H9 (cell line): ENCODE measurements at regions not wholly inside any gene's neighbourhood (a gene's known extent, or its start where the extent isn't known, plus 50 kb on each side); places are given as distances from the start of the nearest gene placed in this dataset.

Source experiments
- DNase-seq: peaks from one replicate; pipeline ENCODE4 v3.0.0-alpha.2; 2017
- H2AFZ ChIP-seq: one replicate; pipeline ENCODE4 v1.6.1; 2013; ENCODE audit warnings: mild to moderate bottlenecking, low read length, control low read depth, moderate library complexity
- H2AK5ac ChIP-seq: 2 replicates; pipeline ENCODE4 v1.6.1; 2013; ENCODE audit warnings: low read length, control low read depth, mixed read lengths; ENCODE audit not compliant: insufficient read length
- H2BK120ac ChIP-seq: one replicate; pipeline ENCODE4 v1.6.1; 2013; ENCODE audit warnings: low read depth, mild to moderate bottlenecking, low read length, control low read depth, inconsistent platforms; ENCODE audit not compliant: poor library complexity, severe bottlenecking
- H2BK12ac ChIP-seq: 2 replicates; pipeline ENCODE4 v1.6.1; 2013; ENCODE audit warnings: low read length, control low read depth, mixed read lengths, low read depth; ENCODE audit not compliant: insufficient read length
- H2BK15ac ChIP-seq: 2 replicates; pipeline ENCODE4 v1.6.1; 2013; ENCODE audit warnings: low read depth, low read length, control low read depth
- H2BK20ac ChIP-seq: one replicate; pipeline ENCODE4 v1.6.1; 2013; ENCODE audit warnings: low read depth, mild to moderate bottlenecking, low read length, control low read depth, inconsistent platforms; ENCODE audit not compliant: poor library complexity, severe bottlenecking
- H2BK5ac ChIP-seq: 2 replicates; pipeline ENCODE4 v1.6.1; 2013; ENCODE audit warnings: low read length, control low read depth, mixed read lengths; ENCODE audit not compliant: insufficient read length
- H3K14ac ChIP-seq: 2 replicates; pipeline ENCODE4 v1.6.1; 2013; ENCODE audit warnings: low read length, control low read depth; ENCODE audit not compliant: insufficient read depth
- H3K18ac ChIP-seq: 2 replicates; pipeline ENCODE4 v1.6.1; 2013; ENCODE audit warnings: low read depth, mild to moderate bottlenecking, mixed read lengths, low read length, control low read depth; ENCODE audit not compliant: insufficient read length
- H3K23ac ChIP-seq: 2 replicates; pipeline ENCODE4 v1.6.1; 2013; ENCODE audit warnings: low read length, control low read depth, mixed read lengths, low read depth; ENCODE audit not compliant: insufficient read length
- H3K23me2 ChIP-seq: 2 replicates; pipeline ENCODE4 v1.6.1; 2013; ENCODE audit warnings: low read depth, mild to moderate bottlenecking, mixed read lengths, low read length, control low read depth; ENCODE audit not compliant: insufficient read length, poor library complexity, severe bottlenecking
- H3K27ac ChIP-seq: 2 replicates; pipeline ENCODE4 v1.5.1; 2013; ENCODE audit warnings: low read length, control low read depth, mixed read lengths, low read depth; ENCODE audit not compliant: insufficient read length
- H3K27me3 ChIP-seq: 2 replicates; pipeline ENCODE4 v1.6.1; 2013; ENCODE audit warnings: low read length, control low read depth, inconsistent platforms; ENCODE audit not compliant: insufficient read depth
- H3K4ac ChIP-seq: 2 replicates; pipeline ENCODE4 v1.6.1; 2013; ENCODE audit warnings: low read depth, mild to moderate bottlenecking, control low read depth, inconsistent platforms, low read length, moderate library complexity
- H3K4me1 ChIP-seq: 2 replicates; pipeline ENCODE4 v1.6.1; 2013; ENCODE audit warnings: low read length, control low read depth, inconsistent platforms; ENCODE audit not compliant: insufficient read depth
- H3K4me2 ChIP-seq: 2 replicates; pipeline ENCODE4 v1.6.1; 2013; ENCODE audit warnings: low read length, control low read depth, mixed read lengths; ENCODE audit not compliant: insufficient read length, insufficient read depth
- H3K56ac ChIP-seq: 2 replicates; pipeline ENCODE4 v1.6.1; 2013; ENCODE audit warnings: low read depth, mild to moderate bottlenecking, mixed read lengths, low read length, control low read depth; ENCODE audit not compliant: insufficient read length
- H3K79me1 ChIP-seq: 2 replicates; pipeline ENCODE4 v1.6.1; 2013; ENCODE audit warnings: low read depth, mild to moderate bottlenecking, moderate library complexity, low read length, control low read depth, inconsistent platforms; ENCODE audit not compliant: insufficient read depth, poor library complexity, severe bottlenecking
- H3K79me2 ChIP-seq: 2 replicates; pipeline ENCODE4 v1.6.1; 2013; ENCODE audit warnings: low read length, control low read depth, inconsistent platforms; ENCODE audit not compliant: insufficient read depth
- H3K9ac ChIP-seq: 2 replicates; pipeline ENCODE4 v1.6.1; 2013; ENCODE audit warnings: low read length, control low read depth, mixed read lengths; ENCODE audit not compliant: insufficient read length; ENCODE audit errors: extremely low read depth
- H3K9me3 ChIP-seq: one replicate; pipeline ENCODE4 v1.6.1; 2013; ENCODE audit warnings: low read depth, low read length, inconsistent platforms; ENCODE audit not compliant: control insufficient read depth
- H3T11ph ChIP-seq: one replicate; pipeline ENCODE4 v1.6.1; 2013; ENCODE audit warnings: mild to moderate bottlenecking, low read length, control low read depth, inconsistent platforms
- H4K20me1 ChIP-seq: one replicate; pipeline ENCODE4 v1.6.1; 2013; ENCODE audit not compliant: control insufficient read depth, insufficient read length, insufficient read depth
- H4K5ac ChIP-seq: 2 replicates; pipeline ENCODE4 v1.6.1; 2013; ENCODE audit warnings: low read depth, mild to moderate bottlenecking, mixed read lengths, low read length, control low read depth; ENCODE audit not compliant: insufficient read length
- H4K8ac ChIP-seq: replicated peaks from 2 replicates; pipeline ENCODE4 v1.6.1; 2013; ENCODE audit warnings: low read length, control low read depth, mixed read lengths, low read depth; ENCODE audit not compliant: insufficient read length
- H4K91ac ChIP-seq: 2 replicates; pipeline ENCODE4 v1.6.1; 2013; ENCODE audit warnings: low read depth, mild to moderate bottlenecking, moderate library complexity, mixed read lengths, low read length, control low read depth; ENCODE audit not compliant: insufficient read length
- H3K27ac Mint-ChIP-seq, 3 experiments: 2 replicates in 2 of 3; 3 replicates in 1 of 3; pipeline ENCODE4 v1.8.0; 2020 to 2021; ENCODE audit warnings: mixed read lengths in 3 of 3, mild to moderate bottlenecking in 1 of 3, moderate library complexity in 1 of 3
- H3K27me3 Mint-ChIP-seq: 2 replicates; pipeline ENCODE4 v1.8.0; 2021; ENCODE audit warnings: low read depth, mild to moderate bottlenecking, moderate library complexity, mixed read lengths
- H3K36me3 Mint-ChIP-seq, 3 experiments: 2 replicates in 2 of 3; 3 replicates in 1 of 3; pipeline ENCODE4 v1.8.0; 2020 to 2021; ENCODE audit warnings: low read depth in 3 of 3, mixed read lengths in 3 of 3; ENCODE audit not compliant: insufficient read depth in 1 of 3
- H3K4me1 Mint-ChIP-seq, 2 experiments: 2 replicates each; pipeline ENCODE4 v1.8.0; 2020; ENCODE audit warnings: mixed read lengths in 2 of 2
- H3K4me3 Mint-ChIP-seq, 2 experiments: 2 replicates in 1 of 2; 3 replicates in 1 of 2; pipeline ENCODE4 v1.8.0; 2020 to 2021; ENCODE audit warnings: mild to moderate bottlenecking in 2 of 2, mixed read lengths in 2 of 2, moderate library complexity in 1 of 2
- H3K9me3 Mint-ChIP-seq, 2 experiments: 2 replicates in 1 of 2; 3 replicates in 1 of 2; pipeline ENCODE4 v1.8.0; 2020; ENCODE audit warnings: mild to moderate bottlenecking in 2 of 2, mixed read lengths in 2 of 2, moderate library complexity in 1 of 2
- CTCF ChIP-seq: fragments of 200-600 bp; sonication (generic); conservative IDR thresholded peaks from 3 replicates; pipeline ENCODE4 v1.8.0; 2021; ENCODE audit warnings: antibody characterized with exemption, mild to moderate bottlenecking
- WGBS: extraction: QIAGEN DNeasy Blood & Tissue Kit; methylation state at CpG from one replicate; pipeline ENCODE4 v1.1.7; 2013; ENCODE audit warnings: missing lambda C conversion rate, low lambda C conversion rate, mixed read lengths; ENCODE audit not compliant: insufficient read length; ENCODE audit errors: extremely low coverage; 5-methylcytosine and 5-hydroxymethylcytosine counted together

GRCh38 chr22:34976886-34977285 is 89.1 kb upstream of the ISX start:
- TF ChIP-seq CTCF: no peak
- H4K8ac ChIP-seq: no peak overlapping the region
- H3K4me1 ChIP-seq: peaks cover 7% of the 10 kb centered on the region; the same call in 1 of the 2 replicates

More at GRCh38 chr22:34976886-34977285, 89.1 kb upstream of the ISX start:
- H4K5ac ChIP-seq: no peak overlapping the region
- no peaks in the 10 kb centered on the region for H3K9me3 ChIP-seq
- peaks cover 28 to 34% of the 10 kb centered on the region in 2 experiments for H3K4me1 Mint-ChIP-seq
- no peak overlapping the region for H2AK5ac ChIP-seq
- H3K27me3 ChIP-seq: no peaks in the 10 kb centered on the region
- H3K18ac ChIP-seq: no peak overlapping the region
- no peak overlapping the region for H3K14ac ChIP-seq
- DNase-seq: no peak
- H2BK12ac ChIP-seq: no peak overlapping the region
- no peak overlapping the region for H2BK20ac ChIP-seq
- H2AFZ ChIP-seq: no peak overlapping the region
- no peak overlapping the region for H2BK120ac ChIP-seq
- H3K23me2 ChIP-seq: no peaks in the 10 kb centered on the region
- no peaks in the 10 kb centered on the region for H3K79me1 ChIP-seq
- H3K27me3 Mint-ChIP-seq: peaks cover 6% of the 10 kb centered on the region; the same call in 1 of the 2 replicates
- H4K91ac ChIP-seq: no peak overlapping the region
- H3K36me3 Mint-ChIP-seq: peaks cover 0 to 6% (median 2%) of the 10 kb centered on the region in 3 experiments; a peak in 5 of 7 replicates
- no peak overlapping the region for H3K4me2 ChIP-seq
- WGBS: no CpG with 5 or more reads among the region's 2 CpGs
- H3K79me2 ChIP-seq: no peaks in the 10 kb centered on the region
- H3K9ac ChIP-seq: no peak overlapping the region
- no peak overlapping the region for H3K4ac ChIP-seq
- no peak overlapping the region for H3K23ac ChIP-seq
- no peaks in the 10 kb centered on the region for H4K20me1 ChIP-seq
- H3K27ac ChIP-seq: no peak overlapping the region
- H3T11ph ChIP-seq: no peak overlapping the region
- peaks cover 3 to 12% of the 10 kb centered on the region in 2 experiments; a peak in 4 of 5 replicates for H3K9me3 Mint-ChIP-seq
- H3K56ac ChIP-seq: no peak overlapping the region
- H2BK5ac ChIP-seq: no peak overlapping the region
- H2BK15ac ChIP-seq: no peak overlapping the region
- H3K27ac Mint-ChIP-seq: no peak overlapping the region
- H3K4me3 Mint-ChIP-seq: no peak overlapping the region
